Activated CD8-positive, alpha-beta T cell treated with anti-CD3 and anti-CD28 coated beads, Interleukin-2, amount 10 ng/mL, durations not matched to agents 7 days and 5 days (primary cell): ENCODE measurements at regions not wholly inside any gene's neighbourhood (a gene's known extent, or its start where the extent isn't known, plus 50 kb on each side); places are given as distances from the start of the nearest gene placed in this dataset.

ENCODE experiments used
- ATAC-seq: fragments of 150-1000 bp; cut with Tn5 transposase; one replicate; pipeline ENCODE4 v1.10.0; 2021; ENCODE audit warnings: moderate library complexity
- CTCF ChIA-PET: fragments of 350-600 bp; sonication (Branson Sonifier 250); formaldehyde crosslinking; loops from one replicate; lab custom pipeline; 2021; ENCODE audit warnings: antibody characterized with exemption; lab: Charles Lee
- POLR2A ChIA-PET: fragments of 350-600 bp; sonication (Branson Sonifier 250); formaldehyde crosslinking; loops from one replicate; lab custom pipeline; 2021; ENCODE audit warnings: antibody characterized with exemption; lab: Charles Lee
- DNase-seq: peaks from one replicate; pipeline ENCODE4 v3.0.0-alpha.2; 2020
- H3K27ac Mint-ChIP-seq: one replicate; pipeline ENCODE4 v1.8.0; 2021; ENCODE audit warnings: mild to moderate bottlenecking, mixed read lengths
- H3K27me3 Mint-ChIP-seq: one replicate; pipeline ENCODE4 v1.8.0; 2021; ENCODE audit warnings: low read depth, mixed read lengths
- H3K36me3 Mint-ChIP-seq: one replicate; pipeline ENCODE4 v1.8.0; 2021; ENCODE audit warnings: low read depth, mixed read lengths
- H3K4me1 Mint-ChIP-seq: one replicate; pipeline ENCODE4 v1.8.0; 2021; ENCODE audit warnings: low read depth, mixed read lengths
- H3K4me3 Mint-ChIP-seq: one replicate; pipeline ENCODE4 v1.8.0; 2021; ENCODE audit warnings: mild to moderate bottlenecking, mixed read lengths
- H3K9me3 Mint-ChIP-seq: one replicate; pipeline ENCODE4 v1.8.0; 2022; ENCODE audit warnings: mixed read lengths; ENCODE audit not compliant: insufficient read depth

DNA sequence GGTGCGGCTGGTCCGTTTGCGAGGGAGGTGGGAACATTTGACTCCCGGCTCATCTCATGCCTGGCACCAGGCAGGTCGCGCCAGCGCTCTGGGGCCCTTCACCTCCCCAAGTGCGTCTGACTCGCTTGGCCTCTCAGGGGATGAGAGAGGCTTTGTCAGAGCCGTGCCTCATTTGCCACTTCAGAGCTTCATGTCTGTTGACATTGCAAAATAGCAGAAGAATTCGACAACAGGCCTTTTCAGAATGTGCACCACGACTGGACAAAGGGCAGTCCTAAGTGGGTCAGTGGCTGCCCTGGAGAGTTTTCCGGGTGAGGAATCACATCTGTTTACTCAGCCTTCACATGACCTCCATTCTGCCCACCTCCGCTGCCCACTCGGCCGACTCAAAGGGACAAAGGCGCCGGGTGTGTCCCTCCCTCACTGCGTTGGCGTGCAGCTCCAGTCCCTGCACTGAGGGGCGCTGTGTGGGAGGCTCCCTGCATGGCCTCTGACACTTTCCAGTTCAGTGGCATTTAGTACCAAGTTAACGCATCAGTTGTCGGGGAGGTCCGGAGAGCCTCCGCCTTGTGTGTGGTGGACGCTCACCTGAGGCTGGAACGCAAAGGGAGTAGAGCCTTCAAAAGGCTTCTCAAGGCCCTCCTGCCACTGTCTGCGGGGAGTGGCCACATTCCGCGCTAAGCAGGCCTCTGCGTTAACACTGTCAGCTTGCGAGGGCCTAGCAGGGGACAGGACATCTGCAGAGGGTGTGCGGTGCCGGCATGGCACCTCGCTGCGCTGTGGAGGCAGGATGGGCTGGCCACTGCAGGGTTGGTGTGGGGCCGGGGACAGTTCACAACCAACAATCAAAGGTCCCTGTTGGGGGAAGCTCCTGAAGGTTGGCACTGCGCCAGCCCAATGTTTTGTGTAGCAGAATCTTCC is 171.5 kb downstream of the NXNL2 start:
- ATAC-seq (no peak), DNase-seq (no peak)
- Mint-ChIP-seq H3K27ac (no peak overlapping the region), H3K4me1 (no peaks in the 10 kb centered on the region), H3K4me3 (no peak overlapping the region), H3K9me3 (no peaks in the 10 kb centered on the region), H3K27me3 (no peaks in the 10 kb centered on the region), H3K36me3 (no peaks in the 10 kb centered on the region)
- ChIA-PET CTCF (no interaction called here), POLR2A (interaction anchor here (0.7 kb wide), 1 partner anchor 238 kb away, joined by 3 read pairs; no protein-coding TSS in a partner anchor)

DNA sequence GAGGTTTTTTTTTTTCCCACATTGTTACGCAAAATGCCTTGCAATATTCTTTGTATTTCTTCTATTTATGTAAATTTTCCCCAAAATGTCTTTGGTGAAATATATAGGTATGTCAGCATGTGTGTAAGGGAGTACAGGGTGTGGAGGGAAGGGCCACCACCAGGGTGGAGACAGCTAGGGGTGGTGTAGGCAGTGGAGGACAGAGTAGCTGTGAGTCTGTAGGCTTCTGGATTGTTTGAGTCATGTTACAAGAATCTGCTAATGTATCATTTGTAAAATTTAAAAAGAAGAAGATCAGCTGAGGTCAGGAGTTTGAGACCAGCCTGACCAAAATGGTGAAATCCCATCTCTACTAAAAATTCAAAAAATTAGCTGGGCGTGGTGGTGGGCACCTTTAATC is 175.5 kb downstream of the NXNL2 start:
- no peak for DNase-seq
- ChIA-PET POLR2A (no interaction called here), CTCF (no interaction called here)
- no peaks in the 10 kb centered on the region for H3K9me3 Mint-ChIP-seq
- no peaks in the 10 kb centered on the region for H3K36me3 Mint-ChIP-seq
- H3K4me3 Mint-ChIP-seq: no peak overlapping the region
- no peaks in the 10 kb centered on the region for H3K4me1 Mint-ChIP-seq
- H3K27ac Mint-ChIP-seq: no peak overlapping the region
- no peak for ATAC-seq
- no peaks in the 10 kb centered on the region for H3K27me3 Mint-ChIP-seq

DNA sequence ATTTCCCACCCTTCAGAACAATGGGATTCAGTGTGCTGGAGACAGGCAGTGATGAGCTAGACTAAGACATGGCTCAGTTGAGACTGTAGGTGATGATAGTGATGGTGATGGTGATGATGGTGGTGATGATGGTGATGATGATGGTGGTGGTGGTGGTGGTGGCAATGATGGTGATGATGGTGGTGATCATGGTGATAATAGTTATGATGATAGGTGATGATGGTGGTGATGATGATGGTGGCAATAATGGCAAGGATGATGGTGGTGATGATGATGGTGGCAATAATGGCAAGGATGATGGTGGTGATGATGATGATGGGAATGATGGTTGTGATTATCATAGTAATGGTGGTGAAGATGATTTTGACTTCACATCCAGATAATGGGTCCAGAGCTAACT is 176.7 kb downstream of the NXNL2 start:
- CTCF ChIA-PET: interaction anchor here (0.6 kb wide), 1 partner anchor 169 kb away, joined by 3 read pairs; no protein-coding TSS in a partner anchor
- no peak for ATAC-seq
- POLR2A ChIA-PET: no interaction called here
- Mint-ChIP-seq H3K9me3 (no peaks in the 10 kb centered on the region), H3K4me3 (no peak overlapping the region), H3K36me3 (no peaks in the 10 kb centered on the region), H3K27me3 (peaks cover 2% of the 10 kb centered on the region), H3K4me1 (no peaks in the 10 kb centered on the region), H3K27ac (no peak overlapping the region)
- no peak for DNase-seq

DNA sequence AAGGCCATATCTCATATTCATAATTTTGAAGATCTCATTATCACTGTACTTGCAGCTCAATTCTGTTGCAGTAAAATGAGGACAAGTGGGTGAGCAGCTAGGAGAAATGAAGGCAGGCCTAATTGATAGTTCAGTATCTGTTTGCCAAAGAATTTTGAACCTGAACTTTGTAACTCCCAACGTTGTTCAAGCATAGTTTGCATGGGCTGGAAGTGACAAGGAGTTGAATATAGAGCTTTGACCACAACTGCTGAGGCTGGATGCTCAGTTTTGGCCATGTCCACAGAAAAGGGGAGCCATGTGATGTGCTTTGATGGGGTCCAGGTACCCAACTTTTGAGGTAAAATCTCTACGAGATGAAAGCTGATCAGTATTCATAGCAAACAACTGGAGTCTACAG is 177.5 kb downstream of the NXNL2 start:
- H3K9me3 Mint-ChIP-seq: no peaks in the 10 kb centered on the region
- H3K36me3 Mint-ChIP-seq: no peaks in the 10 kb centered on the region
- no peak for ATAC-seq
- no peak overlapping the region for H3K4me3 Mint-ChIP-seq
- H3K27ac Mint-ChIP-seq: no peak overlapping the region
- no peaks in the 10 kb centered on the region for H3K4me1 Mint-ChIP-seq
- POLR2A ChIA-PET: no interaction called here
- no peak for DNase-seq
- CTCF ChIA-PET: no interaction called here
- peaks cover 2% of the 10 kb centered on the region for H3K27me3 Mint-ChIP-seq

DNA sequence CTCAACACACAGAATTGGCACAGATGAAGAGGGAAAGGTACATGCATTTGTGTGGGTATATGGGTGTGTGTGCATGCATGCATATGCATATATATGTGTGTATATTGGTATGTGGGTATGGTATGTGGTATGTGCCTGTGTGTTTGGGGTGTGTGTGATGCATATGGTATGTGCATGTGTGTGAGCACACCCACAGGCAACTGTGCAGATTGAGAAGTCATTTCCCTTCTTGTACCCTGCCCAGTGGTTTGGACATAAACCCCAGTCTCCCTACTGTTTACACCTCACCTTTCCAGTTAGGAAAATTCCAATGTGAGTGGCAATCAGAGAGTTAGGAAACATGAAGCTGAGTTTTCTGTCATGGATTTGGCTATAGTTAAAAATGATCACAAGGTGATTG is 178.0 kb downstream of the NXNL2 start:
- CTCF ChIA-PET: no interaction called here
- ATAC-seq (no peak), DNase-seq (no peak)
- peaks cover 2% of the 10 kb centered on the region for H3K27me3 Mint-ChIP-seq
- H3K4me1 Mint-ChIP-seq: no peaks in the 10 kb centered on the region
- H3K4me3 Mint-ChIP-seq: no peak overlapping the region
- no peak overlapping the region for H3K27ac Mint-ChIP-seq
- POLR2A ChIA-PET: no interaction called here
- no peaks in the 10 kb centered on the region for H3K36me3 Mint-ChIP-seq
- H3K9me3 Mint-ChIP-seq: no peaks in the 10 kb centered on the region

DNA sequence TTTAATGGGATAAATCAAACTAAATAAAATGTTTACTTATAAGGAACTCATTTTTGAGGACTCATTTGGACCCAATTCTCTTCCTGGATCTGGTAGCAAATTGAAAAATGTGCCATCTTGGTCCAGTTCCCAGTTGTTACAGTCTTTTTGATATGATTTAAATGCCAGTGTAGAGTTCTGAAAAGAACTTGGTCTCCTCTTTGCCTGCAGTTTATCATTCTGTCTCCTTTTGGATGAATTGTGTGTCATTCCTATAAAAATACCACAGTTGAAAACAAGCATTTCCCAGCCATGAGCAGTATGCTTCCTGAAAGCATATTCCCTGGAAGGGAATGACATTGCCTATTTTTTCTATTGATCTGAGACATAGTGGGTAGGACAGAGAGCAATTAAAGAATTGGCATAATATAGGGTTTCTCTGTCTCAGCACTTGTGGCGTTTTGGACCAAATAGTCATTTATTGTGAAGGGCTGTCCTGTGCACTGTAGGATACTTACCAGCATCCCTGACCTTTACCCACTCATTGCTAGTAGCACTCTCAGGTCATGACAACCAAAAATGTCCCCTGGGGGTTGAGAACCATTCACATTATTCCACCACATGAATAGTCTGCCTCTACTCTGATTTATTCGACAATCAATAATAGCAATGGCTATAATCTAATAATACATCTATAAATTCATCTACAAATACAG is 181.8 kb downstream of the NXNL2 start:
- no peaks in the 10 kb centered on the region for H3K9me3 Mint-ChIP-seq
- ChIA-PET POLR2A (no interaction called here), CTCF (no interaction called here)
- H3K27me3 Mint-ChIP-seq: peaks cover 12% of the 10 kb centered on the region
- H3K4me3 Mint-ChIP-seq: no peak overlapping the region
- no peaks in the 10 kb centered on the region for H3K4me1 Mint-ChIP-seq
- no peak overlapping the region for H3K27ac Mint-ChIP-seq
- DNase-seq: no peak
- ATAC-seq: no peak
- H3K36me3 Mint-ChIP-seq: no peaks in the 10 kb centered on the region

DNA sequence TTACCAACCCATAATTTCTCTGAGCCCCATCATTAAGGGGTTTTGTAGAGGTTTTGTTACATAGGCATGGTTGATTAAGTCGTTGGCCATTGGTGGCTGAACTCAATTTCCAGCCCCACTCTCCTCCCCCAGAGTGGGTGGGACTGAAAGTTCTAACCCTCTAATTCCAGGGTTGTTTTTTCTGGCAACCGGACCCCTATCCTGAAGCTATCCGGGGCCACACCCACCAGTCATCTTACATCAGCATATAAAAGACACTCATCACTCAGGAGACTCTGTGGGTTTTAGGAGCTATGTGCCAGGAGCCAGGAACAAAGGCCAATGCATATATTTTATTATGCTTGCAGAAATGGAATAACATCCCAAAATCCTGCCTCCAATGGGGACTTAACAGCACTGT is 186.0 kb downstream of the NXNL2 start:
- H3K36me3 Mint-ChIP-seq: no peaks in the 10 kb centered on the region
- peaks cover 26% of the 10 kb centered on the region for H3K27me3 Mint-ChIP-seq
- H3K27ac Mint-ChIP-seq: no peak overlapping the region
- ATAC-seq: no peak
- no peak for DNase-seq
- no peaks in the 10 kb centered on the region for H3K4me1 Mint-ChIP-seq
- H3K9me3 Mint-ChIP-seq: no peaks in the 10 kb centered on the region
- ChIA-PET POLR2A (no interaction called here), CTCF (no interaction called here)
- H3K4me3 Mint-ChIP-seq: no peak overlapping the region

DNA sequence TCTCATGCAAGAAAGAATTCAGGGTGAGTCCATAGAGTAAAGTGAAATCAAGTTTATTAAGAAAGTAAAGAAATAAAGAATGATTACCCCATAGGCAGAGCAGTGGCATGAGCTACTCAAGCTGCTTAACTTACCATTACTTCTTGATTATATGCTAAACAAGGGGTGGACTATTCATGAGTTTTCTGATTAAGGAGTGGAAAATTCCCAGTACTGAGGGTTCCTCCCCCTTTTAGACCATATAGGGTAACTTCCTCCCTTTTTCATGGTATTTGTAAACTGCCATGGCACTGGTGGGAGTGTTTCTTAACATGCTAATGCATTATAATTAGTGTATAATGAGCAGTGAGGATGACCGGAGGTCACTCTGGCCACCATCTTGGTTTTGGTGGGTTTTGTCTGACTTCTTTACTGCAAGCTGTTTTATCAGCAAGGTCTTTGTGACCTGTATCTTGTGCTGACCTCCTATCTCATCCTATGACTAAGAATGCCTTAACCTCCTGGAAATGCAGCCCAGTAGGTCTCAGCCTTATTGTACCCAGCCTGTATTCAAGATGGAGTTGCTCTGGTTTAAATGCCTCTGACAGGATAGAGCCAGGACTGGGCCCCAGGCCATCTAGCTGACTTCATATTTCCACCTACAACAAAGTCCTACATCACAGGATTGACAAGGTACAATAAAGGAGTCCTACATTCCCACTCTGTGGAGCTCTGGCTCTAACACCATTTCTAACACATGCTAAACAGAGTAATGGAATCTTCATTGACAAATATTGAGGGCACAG is 186.7 kb downstream of the NXNL2 start:
- Mint-ChIP-seq H3K4me1 (no peaks in the 10 kb centered on the region), H3K27ac (no peak overlapping the region), H3K4me3 (no peak overlapping the region), H3K27me3 (peaks cover 25% of the 10 kb centered on the region), H3K9me3 (no peaks in the 10 kb centered on the region), H3K36me3 (no peaks in the 10 kb centered on the region)
- ChIA-PET POLR2A (no interaction called here), CTCF (no interaction called here)
- DNase-seq: no peak
- no peak for ATAC-seq

DNA sequence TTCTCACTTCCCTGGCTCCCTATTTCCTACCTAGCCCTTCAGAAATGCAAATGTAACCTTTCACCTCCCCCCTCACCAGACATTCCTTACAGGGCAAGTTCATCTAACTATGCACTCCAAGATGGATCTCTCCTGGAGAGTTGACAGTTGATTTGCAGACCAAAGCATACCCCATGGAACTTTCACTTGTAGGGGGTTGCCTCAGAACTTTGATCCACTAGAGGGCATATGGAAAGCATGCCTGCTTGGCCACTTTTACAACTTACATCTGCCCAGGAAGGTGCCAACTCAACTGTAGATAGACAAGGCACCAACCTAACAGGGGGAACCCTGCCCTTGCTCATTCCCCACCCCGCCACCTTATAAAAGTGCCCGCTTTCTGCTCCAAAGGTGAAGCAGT is 187.8 kb downstream of the NXNL2 start:
- no peak overlapping the region for H3K27ac Mint-ChIP-seq
- POLR2A ChIA-PET: no interaction called here
- ATAC-seq (no peak), DNase-seq (no peak)
- CTCF ChIA-PET: no interaction called here
- no peaks in the 10 kb centered on the region for H3K4me1 Mint-ChIP-seq
- H3K27me3 Mint-ChIP-seq: peaks cover 28% of the 10 kb centered on the region
- no peaks in the 10 kb centered on the region for H3K9me3 Mint-ChIP-seq
- H3K4me3 Mint-ChIP-seq: no peak overlapping the region
- H3K36me3 Mint-ChIP-seq: no peaks in the 10 kb centered on the region

DNA sequence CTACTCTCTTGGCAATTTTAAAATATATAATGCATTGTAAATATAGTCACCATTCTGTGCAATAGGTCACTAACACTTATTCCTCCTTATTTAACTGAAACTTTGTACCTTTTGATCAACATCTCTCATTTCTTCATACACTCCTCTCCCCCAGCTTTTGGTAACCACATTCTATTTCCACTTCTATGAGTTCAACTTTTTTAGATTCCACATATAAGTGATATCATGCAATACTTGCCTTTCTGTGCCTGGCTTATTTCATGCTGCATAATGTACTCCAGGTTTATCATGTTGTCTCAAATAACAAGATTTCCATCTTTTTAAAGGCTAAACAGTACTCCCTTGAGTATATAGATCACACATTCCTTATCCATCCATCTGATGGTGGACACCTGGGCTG is 188.8 kb downstream of the NXNL2 start:
- DNase-seq (no peak), ATAC-seq (no peak)
- no peak overlapping the region for H3K4me3 Mint-ChIP-seq
- H3K27me3 Mint-ChIP-seq: peaks cover 23% of the 10 kb centered on the region
- H3K4me1 Mint-ChIP-seq: no peaks in the 10 kb centered on the region
- ChIA-PET CTCF (no interaction called here), POLR2A (no interaction called here)
- no peaks in the 10 kb centered on the region for H3K36me3 Mint-ChIP-seq
- H3K9me3 Mint-ChIP-seq: no peaks in the 10 kb centered on the region
- H3K27ac Mint-ChIP-seq: no peak overlapping the region

DNA sequence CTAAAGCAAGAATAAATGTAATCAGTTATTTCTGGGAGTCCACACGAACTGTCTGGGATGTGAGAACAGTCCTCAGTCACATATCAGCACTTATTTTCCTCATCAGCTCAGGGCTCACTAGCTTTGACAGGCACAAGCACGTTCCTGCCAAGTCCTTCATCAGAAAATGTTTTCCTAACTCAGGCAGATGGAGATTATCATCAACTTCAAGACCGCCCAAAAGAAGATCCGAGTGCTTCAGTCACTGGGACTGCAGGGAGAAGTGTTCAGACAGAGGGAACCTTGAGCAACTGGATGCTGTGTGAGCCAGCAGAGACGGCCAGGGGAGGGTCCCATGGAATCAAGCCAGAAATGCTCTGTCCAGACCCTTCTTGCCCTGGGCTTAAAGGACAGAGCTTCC is 189.4 kb downstream of the NXNL2 start:
- H3K36me3 Mint-ChIP-seq: no peaks in the 10 kb centered on the region
- ChIA-PET POLR2A (no interaction called here), CTCF (no interaction called here)
- no peaks in the 10 kb centered on the region for H3K9me3 Mint-ChIP-seq
- H3K4me1 Mint-ChIP-seq: no peaks in the 10 kb centered on the region
- no peak overlapping the region for H3K27ac Mint-ChIP-seq
- no peak overlapping the region for H3K4me3 Mint-ChIP-seq
- DNase-seq (no peak), ATAC-seq (no peak)
- peaks cover 19% of the 10 kb centered on the region for H3K27me3 Mint-ChIP-seq
